ENCODE measurements at regions not wholly inside any gene's neighbourhood (a gene's known extent, or its start where the extent isn't known, plus 50 kb on each side); places are given as distances from the start of the nearest gene placed in this dataset.

GRCh38 chr15:99504071-99504822, 61.5 kb upstream of the MEF2A start:
- no peak for TF ChIP-seq CTCF (IDR thresholded peaks at IDR 0.05)
- no peak for TF ChIP-seq POLR2A (IDR thresholded peaks at IDR 0.05)
